IPS-NIHi7 (cell line): ENCODE measurements at regions not wholly inside any gene's neighbourhood (a gene's known extent, or its start where the extent isn't known, plus 50 kb on each side); places are given as distances from the start of the nearest gene placed in this dataset.

Experiments used
- DNase-seq: peaks from one replicate; pipeline ENCODE4 v3.0.0; 2012; ENCODE audit warnings: mixed read lengths; ENCODE audit errors: extremely low spot score

DNA sequence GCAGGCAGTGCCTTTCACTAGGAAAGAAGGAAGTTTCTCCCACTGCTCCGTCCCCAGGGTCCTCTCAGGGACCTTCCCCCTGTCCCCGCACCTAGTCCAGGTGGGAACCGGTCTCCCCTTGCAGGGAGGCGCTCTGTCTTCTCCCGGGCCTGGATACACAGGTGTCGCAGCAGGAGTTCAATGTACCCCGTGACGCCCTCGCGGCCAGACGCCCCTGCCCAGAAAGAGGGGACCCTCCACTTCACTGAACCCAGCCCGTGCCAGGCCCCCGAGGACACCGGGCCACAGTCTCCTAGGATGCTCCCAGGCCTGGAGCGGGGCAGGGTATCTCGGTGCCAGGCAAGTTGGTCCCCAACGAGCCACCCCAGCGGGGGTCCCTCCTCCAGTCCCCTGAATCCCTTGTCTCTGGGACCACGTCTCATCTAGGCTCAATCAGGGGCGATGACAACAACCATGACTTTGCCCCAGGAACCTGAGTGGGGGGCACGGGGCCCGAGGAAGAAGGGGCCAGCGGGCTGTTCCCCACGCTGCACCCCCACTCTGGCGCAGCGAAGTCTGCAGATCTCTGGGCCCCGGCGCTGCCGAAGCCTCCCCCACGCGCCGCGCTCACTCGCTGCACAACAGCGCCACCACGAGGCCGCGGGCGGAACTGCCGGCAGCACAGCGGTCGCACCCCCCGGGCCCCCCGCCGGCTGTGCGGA is 103.0 kb downstream of the EDN3 start:
- peak; percentile 93 for DNase-seq

DNA sequence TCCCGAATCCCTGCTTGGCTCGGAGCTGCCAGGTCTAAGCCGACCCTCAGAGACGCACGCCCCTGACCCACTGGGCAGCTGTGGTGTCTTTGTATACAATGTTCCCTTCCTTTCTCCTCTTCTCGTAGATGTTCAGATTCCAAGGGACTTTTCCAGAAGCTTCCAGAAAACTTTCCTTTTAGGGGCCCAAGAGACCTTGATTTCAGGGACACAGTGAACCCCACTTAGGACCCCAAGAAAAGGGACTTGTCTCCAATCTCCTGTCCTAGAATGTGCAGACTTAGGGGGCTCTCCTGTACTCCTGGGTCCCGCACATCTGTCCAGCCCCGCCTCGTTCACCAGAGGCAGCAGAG is 103.5 kb downstream of the EDN3 start:
- DNase-seq: no peak

DNA sequence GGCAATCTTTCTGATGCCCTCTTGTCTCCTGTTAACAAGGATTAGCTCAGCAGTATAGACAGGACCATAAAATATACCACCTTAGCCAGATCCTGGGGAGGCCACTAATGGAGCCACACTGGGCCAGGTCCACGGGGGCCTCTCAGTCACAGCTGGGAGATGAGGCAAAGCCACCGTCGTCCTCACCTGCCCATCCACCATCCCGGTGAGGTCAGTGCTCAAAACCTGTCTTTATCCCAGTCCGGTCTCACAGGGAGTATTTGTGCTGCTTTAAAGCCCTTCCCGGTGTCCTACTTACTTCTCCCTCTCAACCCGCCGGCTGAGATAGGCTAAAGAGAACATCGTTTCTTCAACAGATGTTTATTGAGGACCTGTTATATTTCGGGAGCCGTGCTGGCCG is 104.3 kb downstream of the EDN3 start:
- DNase-seq: no peak

DNA sequence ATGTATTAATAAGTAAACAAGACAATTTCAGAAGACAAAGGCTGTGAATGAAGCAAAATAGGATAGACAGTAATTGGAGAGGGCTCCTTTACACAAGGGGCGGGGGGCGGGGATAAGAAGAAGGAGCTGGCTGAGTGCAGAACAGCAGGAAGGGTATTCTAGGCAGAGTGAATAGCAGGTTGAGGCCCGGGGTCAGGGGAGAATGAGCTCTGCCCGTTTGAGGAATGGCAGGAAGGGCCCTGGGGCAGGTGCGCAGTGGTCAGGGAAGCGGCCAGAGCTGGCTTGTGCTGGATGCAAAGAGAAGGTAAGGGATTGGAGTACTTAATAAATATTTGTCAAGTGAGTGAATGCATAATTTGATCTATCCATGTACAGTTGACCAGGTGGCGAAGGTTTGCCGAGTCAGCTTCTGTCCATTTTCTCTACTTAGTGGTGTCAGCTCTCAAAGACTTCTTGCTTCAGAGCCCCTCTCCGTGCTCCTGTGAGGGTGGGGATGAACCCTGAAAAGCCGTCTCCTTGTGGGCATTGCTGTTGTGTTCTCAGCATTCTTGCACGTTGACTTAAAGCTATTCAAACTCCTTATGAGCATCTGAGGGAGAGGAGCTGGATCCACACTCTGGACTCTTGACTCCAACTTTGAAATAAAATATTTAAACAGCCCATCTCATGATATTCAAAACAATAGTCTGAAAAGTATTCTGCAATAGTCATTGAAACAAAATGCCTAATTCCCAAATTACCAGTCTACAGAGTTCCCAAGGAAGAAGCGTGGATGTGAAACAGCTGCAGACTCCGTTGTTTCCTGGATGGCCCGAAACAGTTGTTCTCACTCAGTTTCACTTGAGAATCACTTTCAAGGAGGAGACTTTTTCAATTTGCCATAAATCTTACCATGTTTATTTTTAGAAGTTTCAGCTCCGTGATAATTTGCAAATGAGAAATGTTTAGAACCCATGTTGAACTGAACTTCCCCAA is 105.1 kb downstream of the EDN3 start:
- peak; percentile 40 for DNase-seq

DNA sequence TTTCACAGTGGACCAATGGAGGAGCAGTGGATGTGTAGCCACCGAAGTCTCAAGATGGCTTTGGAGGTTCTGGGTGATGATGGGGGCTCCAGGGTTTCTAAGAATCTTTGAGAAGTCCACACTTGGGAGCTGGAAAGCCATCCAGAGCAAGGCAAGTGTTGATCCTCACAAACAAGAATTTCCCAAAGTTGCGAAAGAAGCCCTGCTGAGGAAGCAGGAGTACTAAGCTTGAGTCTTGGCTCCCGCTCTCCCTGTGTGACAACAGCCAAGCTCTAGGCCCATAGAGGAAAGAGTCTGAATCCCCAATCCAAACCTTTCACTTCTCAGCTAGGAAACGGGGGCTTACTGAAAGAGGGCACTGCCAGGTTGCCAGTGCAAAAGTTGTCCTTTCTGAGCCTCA is 106.0 kb downstream of the EDN3 start:
- DNase-seq: no peak

DNA sequence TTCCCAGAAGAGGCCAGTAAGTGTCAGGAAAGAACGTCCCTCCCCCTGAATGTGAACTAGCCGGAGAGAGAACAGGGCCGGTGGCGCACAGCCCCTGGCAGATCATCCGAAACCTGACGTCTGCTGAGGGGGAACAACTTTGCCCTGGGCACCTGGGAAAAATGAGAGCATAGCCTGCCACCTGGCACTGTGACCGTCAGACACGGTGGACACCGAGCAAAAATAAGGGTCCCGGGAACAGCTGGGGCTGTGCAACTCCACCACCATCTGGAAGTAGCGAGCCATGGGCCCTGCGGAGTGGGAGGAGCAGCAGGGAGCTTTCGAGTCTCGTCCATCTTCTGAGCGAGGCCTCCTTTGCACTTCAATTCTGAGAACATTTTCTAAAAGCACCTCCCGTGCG is 110.8 kb downstream of the EDN3 start:
- no peak for DNase-seq

DNA sequence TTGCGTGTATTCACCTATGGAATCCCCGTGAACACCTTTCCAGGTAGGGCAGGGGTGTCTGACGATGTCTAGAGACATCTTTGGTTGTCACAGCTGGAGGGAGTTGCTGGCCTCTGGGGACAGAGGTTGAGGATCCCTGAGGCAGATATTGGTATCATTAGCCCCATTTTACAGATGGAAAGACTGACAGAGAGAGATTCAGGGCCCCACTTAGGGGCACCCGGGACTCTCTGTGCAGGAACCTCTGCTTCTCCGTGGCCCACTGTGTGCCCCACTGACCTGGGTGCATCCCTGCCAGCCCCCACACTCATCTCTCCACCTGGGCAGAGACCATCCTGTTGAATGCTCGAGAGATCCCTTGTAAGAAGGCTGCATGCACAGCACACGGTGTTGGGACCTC is 111.2 kb downstream of the EDN3 start:
- DNase-seq: no peak

DNA sequence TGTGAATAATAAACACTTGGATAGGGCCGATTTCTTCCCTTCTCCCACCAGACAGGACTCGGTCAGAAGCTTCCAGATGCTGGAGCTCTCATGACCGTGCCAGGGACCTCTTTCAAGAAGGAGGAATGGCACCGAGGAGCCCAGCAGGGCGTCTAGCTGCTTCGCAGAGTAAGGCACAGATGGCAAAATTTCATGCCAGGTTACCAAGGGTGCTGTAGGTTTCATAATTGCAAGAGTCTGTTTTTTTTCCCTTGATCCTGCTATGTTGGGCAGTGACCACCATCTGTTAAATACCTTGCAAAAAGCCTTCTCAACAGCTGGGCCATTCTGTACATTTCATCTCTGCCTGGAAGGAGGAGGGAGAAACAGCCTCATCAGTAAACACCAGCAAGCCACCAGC is 111.8 kb downstream of the EDN3 start:
- no peak for DNase-seq

DNA sequence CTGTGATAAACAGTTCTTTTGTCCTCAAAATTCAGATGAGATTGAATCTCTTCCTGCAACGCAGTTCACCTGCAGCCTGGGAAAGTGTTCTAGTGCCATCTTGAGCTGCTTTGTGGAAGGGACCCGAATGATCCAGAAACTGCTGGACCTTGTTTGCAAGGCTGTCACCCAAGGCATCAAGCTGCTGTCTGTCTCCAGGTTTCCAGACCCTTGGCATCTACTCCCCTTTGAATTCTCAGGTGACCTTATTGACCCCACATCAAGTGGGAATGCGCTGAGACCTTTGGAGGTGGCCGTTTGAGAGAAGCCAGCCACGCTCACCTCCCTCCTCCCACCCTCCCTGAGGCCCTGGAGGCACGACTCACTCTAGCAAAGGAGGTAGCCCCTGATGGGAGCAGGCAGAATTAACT is 112.5 kb downstream of the EDN3 start:
- peak; percentile 44 for DNase-seq

DNA sequence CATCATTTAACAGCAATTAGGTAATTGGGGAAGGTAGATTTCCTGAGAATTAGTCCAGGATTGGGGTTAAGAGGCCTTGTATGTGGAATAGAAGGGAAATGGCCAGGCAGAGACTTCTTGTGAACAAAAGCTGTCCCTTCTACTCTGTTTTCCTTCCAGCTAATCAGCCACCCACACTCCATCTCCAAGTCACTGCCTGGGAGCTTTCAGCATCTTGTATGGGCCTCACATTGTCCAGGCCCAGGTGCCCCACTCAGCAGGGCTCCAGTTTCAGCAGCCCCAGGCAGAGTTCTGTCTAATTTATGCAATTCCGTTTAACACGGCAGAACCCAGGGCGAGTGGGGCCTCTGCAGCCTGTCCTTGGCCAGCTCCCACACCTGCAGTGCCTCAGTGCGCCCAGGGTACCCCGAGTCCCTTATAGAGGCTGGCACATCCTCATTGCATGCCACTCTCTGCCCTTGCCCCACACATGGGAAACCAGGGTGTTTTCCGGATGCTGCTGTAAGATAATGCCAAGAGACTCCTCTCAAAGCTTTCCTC is 113.0 kb downstream of the EDN3 start:
- no peak for DNase-seq

DNA sequence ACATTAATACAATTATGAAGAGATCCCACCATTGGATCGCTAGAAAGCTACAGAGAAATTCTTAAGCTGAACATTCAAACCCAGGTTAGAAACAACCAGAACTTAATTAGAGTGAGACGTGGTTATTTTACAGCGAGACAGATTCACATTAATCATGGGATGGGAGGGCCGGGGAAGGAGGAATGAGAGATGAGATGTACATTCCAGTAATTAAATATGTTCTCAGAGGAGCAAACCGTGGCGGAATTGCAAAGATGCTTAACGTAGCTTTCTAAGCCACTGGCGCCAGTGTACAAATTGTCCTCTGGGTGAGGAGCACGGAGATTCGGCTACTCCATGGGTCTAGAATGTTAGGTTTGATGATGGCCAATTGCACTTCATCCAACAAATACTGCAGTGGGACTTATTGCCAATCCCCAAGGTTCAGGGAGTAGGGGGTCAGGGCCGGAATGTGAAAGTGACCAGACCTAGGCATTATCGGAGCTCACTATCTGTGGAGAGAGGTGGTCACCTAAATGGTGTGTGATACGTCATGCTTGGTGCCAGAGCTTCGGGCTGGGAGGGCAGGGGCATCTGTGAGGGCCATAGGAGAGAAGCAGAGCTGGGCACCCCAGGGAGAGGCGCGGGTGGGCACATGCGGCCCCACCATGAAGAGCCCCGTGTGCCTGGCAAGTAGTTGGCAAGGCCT is 114.7 kb downstream of the EDN3 start:
- no peak for DNase-seq

DNA sequence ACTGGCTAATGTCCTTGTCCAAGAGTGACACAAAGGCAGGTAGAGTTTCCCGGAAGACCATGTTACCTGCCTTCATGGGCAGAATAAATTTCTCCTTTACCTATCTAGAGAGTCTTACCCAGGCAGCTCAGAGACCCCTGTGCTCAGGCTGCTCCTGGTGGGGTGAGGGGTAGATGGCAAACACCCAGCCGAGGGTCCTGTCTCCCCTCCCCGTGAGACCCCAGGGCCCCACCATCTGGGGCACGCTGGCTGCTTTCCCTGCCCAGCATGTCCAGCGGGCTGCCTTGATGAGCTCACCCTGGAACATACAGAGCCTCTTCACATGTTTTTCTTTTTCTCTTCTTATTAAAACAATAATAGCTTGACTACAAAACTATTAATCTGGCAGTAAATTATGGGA is 116.5 kb downstream of the EDN3 start:
- DNase-seq: no peak

DNA sequence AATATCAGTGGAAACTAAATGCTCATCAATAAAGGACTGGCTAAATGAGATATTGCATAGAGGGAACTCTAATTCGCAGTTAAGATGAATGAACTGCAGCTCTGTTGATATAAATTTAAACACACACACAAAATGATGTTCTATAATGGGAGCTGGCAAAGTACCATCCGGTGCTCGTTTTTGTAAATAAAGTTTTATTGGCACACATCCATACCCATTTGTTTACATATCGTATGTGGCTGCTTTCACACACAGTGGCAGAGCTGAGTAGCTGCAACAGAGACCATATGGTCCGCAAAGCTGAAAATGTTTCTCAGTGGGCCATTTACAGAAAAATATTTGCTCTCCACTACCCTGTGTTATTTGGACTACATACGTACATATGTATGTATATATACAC is 120.7 kb downstream of the EDN3 start:
- no peak for DNase-seq

DNA sequence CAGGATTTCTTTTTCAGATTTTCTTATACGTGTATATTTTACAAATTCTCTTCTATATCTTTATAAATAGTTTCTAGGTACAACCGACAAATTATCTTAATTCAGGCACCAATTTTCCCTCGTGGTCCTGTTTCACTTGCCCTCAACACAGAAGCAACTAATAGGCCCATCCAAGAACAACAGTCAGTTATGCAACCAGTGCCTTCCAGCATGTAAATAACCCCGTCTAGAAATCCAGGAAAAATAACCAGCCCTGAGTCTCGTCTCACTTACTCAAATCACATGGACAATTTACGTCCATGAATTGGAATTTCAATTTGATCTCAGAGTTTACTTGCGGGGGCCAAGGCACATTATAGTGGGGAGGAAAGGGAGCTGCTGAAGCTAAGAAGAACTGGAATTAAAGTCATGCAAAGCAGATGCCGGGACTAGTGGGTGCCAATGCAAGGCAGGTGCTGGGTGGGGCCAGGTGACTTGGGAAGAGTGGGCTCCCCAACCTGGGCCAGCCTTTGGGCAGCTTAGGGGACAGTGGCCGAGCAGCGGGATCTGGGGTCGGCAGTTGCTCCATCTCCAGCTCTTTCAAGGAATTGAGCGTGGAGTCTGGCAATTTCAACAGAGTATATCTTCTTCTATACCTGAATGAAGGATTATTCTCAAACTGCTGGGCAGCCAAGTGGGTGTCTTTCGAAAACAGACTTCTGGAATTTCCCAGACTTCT is 121.7 kb downstream of the EDN3 start:
- DNase-seq: no peak

DNA sequence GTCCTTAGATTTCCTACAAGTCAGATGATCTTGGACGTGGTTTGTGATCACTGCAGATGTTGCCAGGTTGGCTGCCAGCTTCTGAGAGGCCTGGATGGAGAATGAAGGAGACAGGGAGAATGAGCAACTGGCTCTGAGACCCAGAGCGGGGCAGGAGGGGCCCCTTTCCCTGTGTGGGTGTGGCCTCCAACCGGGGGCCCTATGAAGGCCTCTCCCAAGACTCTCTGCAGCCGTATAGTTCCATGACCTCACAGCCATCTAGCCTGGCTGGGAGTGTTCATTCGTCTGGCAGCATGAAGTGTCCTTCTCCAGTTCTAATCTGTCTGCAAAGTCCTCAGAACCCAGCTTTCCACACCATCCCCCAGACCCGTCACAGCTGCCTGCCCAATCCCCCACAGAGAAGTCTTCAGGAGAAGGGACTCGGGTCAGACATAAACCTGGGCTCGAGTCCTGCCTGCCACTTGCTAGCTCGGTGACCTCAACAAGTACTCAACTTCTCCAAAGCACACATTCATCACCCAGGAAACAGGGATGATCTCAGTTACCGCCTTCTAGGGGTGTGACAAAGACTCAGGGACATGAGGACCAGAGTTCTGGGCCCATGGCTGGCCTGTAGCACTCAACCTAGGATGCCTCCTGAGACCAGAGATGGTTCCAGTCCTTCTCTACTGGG is 122.6 kb downstream of the EDN3 start:
- DNase-seq: no peak

DNA sequence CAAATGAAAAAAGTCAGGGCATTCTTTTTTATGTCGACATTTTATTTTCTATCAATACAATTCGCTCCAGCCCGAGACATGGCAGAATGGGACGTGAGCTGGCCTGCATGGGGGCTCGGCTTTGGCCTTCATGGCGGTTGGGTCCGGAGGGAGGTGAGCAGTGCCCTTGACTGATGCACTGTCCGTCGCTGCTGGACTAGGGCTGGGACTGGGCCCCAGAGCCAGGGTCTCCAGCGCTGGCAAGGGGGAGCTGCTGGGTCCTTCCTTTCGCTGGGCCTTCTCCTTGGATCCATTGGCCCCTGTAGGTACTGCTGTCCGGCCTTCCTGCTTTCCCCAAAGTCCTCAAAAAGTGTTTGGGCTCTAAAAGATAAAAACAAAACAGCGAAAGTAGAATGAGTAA is 124.6 kb downstream of the EDN3 start:
- no peak for DNase-seq

DNA sequence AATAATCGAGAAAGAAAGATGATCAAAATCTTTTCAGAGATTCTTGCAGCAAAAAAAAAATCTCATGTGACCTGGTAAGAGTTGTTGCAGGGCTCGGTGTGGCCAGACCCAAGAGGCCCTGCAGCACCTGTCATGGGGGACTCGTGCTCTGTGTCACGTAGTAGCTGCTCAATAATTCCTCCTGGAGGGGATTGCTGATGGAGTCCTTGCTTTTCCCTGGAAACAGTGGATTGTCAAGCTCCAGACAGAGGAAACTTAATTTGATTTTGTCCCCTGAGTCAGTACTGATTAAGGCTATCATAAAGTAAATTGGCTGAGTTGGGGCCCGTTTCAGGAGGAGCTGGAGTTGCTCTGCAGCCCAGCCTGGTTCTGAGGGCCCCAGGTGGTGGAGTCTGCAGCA is 125.2 kb downstream of the EDN3 start:
- DNase-seq: no peak

DNA sequence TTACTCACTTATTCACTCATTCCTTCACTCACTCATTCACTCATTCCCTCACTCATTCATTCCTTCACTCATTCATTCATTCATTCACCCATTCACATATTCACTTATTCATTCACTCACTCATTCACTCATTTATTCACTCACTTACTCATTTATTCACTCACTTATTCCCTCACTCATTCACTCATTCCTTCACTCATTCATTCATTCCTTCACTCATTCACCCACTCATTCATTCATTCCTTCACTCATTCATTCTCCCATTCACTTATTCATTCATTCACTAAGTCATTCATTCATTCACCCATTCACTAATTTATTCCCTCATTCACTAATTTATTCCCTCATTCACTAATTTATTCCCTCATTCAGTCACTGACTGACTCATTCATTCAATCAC is 127.6 kb downstream of the EDN3 start:
- no peak for DNase-seq

DNA sequence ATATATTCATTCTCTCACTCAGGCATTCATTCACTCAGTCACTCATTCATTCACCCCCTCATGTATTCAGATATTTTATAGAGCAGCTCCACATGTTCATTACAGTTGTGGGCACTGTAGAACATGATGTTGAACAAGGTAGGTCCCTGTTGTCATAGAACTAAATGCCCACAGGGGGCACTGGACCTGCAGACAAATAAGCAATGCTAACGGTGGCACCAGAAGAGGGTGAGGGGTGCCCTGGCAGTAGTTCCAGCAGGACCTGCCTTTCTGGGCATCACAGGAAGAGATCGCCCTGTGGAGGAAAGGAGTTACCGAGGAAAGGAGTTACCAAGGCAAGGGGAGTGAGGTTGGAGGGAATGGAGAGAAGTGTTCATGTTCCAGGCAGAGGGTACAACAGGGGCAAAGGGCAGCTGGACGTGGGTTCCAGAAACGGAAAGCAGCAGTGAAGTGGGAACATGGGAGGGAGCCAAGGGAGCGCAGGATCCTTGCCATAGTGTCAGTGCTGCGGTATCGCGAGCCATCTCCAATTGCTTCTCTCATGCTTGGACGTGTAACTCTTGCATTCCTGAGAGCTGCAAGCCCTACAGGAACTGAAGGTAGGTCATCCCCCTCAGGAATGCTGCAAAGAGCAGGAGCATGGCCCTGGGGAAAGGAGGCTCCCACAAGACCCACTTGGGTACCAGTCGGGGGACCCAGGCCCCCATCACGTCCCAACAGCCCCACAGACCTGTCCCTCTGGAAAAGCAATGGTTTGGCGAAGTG is 128.2 kb downstream of the EDN3 start:
- no peak for DNase-seq

DNA sequence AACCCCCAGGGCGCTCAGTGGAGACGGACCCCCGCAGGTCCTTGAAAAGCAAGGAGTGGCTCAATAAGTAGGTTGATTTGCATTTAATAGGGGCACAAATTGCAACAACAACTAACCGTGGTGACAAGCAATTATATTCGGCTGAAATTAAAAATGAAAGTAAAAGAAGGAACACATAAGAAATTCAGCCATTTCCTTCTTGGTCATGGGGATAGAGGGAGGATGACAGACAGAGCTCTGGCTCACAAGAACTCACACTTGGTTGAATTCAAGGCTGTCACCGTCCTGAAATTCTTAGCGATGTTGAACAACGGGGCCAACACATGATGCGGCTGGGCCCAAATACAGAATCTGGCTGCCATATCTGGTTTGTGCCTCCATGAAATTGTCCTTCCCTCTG is 129.0 kb downstream of the EDN3 start:
- no peak for DNase-seq
